Activated CD4-positive, alpha-beta T cell treated with anti-CD3 and anti-CD28 coated beads, Interleukin-2, Interleukin-4, amounts not matched to agents 100 ng/mL and 50 ng/mL, durations not matched to agents 16 hours and 8 hours (primary cell): ENCODE measurements at regions not wholly inside any gene's neighbourhood (a gene's known extent, or its start where the extent isn't known, plus 50 kb on each side); places are given as distances from the start of the nearest gene placed in this dataset.
A peak's percentile ranks its signal among the peaks of the same experiment; 100 is the strongest.
"Not testable (repeated sequence)": the region's sequence is repeated elsewhere in the genome, so short reads cannot be mapped to it uniquely, and the experiment has no call there.

Source experiments
- DNase-seq: peaks from one replicate; pipeline ENCODE4 v3.0.0-alpha.2; 2020; ENCODE audit warnings: low spot score

GRCh38 chr10:64023926-64024470 lies 502.8 kb downstream of the REEP3 start:
- DNase-seq, result no peak

- no peak for DNase-seq
Observed at GRCh38 chr10:64033711-64034110, 512.5 kb downstream of the REEP3 start.

GRCh38 chr10:64036321-64036930 lies 515.2 kb downstream of the REEP3 start:
- DNase-seq, result no peak

- no peak for DNase-seq
Observed at GRCh38 chr10:64037071-64037661, 516.0 kb downstream of the REEP3 start.

- DNase-seq, result no peak
Observed at GRCh38 chr10:64038107-64038506, 516.9 kb downstream of the REEP3 start.

- no peak for DNase-seq
Observed at GRCh38 chr10:64039198-64039597, 518.0 kb downstream of the REEP3 start.

GRCh38 chr10:64040781-64041180 lies 519.6 kb downstream of the REEP3 start:
- no peak for DNase-seq

GRCh38 chr10:64041185-64041988 lies 520.2 kb downstream of the REEP3 start:
- peak; percentile 90 for DNase-seq

- no peak for DNase-seq
Observed at GRCh38 chr10:64041989-64042490, 520.8 kb downstream of the REEP3 start.

- DNase-seq, result no peak
Observed at GRCh38 chr10:64044098-64044497, 522.9 kb downstream of the REEP3 start.

- DNase-seq, result not testable (repeated sequence)
Observed at GRCh38 chr10:64044957-64045632, 523.9 kb downstream of the REEP3 start.

GRCh38 chr10:64054392-64054791 lies 533.2 kb downstream of the REEP3 start:
- no peak for DNase-seq

- no peak for DNase-seq
Observed at GRCh38 chr10:64059884-64060283, 538.7 kb downstream of the REEP3 start.

- no peak for DNase-seq
Observed at GRCh38 chr10:64060389-64060788, 539.2 kb downstream of the REEP3 start.

- no peak for DNase-seq
Observed at GRCh38 chr10:64062793-64063192, 541.6 kb downstream of the REEP3 start.

GRCh38 chr10:64067009-64067606 lies 545.9 kb downstream of the REEP3 start:
- DNase-seq, result no peak

GRCh38 chr10:64067859-64068258 lies 546.7 kb downstream of the REEP3 start:
- DNase-seq, result no peak

- no peak for DNase-seq
Observed at GRCh38 chr10:64070241-64070640, 549.0 kb downstream of the REEP3 start.

GRCh38 chr10:64071218-64071617 lies 550.0 kb downstream of the REEP3 start:
- no peak for DNase-seq

- DNase-seq, result no peak
Observed at GRCh38 chr10:64075604-64076003, 554.4 kb downstream of the REEP3 start.

GRCh38 chr10:64076322-64076940 lies 555.2 kb downstream of the REEP3 start:
- DNase-seq, result no peak
